DOHH2 (cell line): ENCODE measurements at regions not wholly inside any gene's neighbourhood (a gene's known extent, or its start where the extent isn't known, plus 50 kb on each side); places are given as distances from the start of the nearest gene placed in this dataset.
A peak's percentile ranks its signal among the peaks of the same experiment; 100 is the strongest.

Experiments used
- H3F3A ChIP-seq: fragments of 200-600 bp; sonication (generic), shearing (Covaris generic); 2 replicates; pipeline ENCODE4 v1.6.0; 2016; ENCODE audit warnings: antibody characterized with exemption, mild to moderate bottlenecking; ENCODE audit not compliant: control insufficient read depth, insufficient read depth
- H3K27ac ChIP-seq: fragments of 200-600 bp; sonication (generic); 2 replicates; pipeline ENCODE4 v1.5.1; 2014; ENCODE audit warnings: low read depth, mild to moderate bottlenecking, low read length, moderate library complexity
- H3K27me3 ChIP-seq: fragments of 200-600 bp; sonication (generic); 2 replicates; pipeline ENCODE4 v1.6.1; 2014; ENCODE audit warnings: mild to moderate bottlenecking, low read length, mixed read lengths; ENCODE audit not compliant: control insufficient read depth
- H3K36me3 ChIP-seq: fragments of 200-600 bp; sonication (generic); 2 replicates; pipeline ENCODE4 v1.6.1; 2014; ENCODE audit warnings: mild to moderate bottlenecking, low read length, moderate library complexity, mixed read lengths; ENCODE audit not compliant: control insufficient read depth
- H3K4me1 ChIP-seq: fragments of 200-600 bp; sonication (generic); 2 replicates; pipeline ENCODE4 v1.6.1; 2014; ENCODE audit warnings: mild to moderate bottlenecking, low read length, mixed read lengths; ENCODE audit not compliant: control insufficient read depth
- H3K4me2 ChIP-seq: fragments of 200-600 bp; sonication (generic); 2 replicates; pipeline ENCODE4 v1.6.0; 2014; ENCODE audit warnings: mild to moderate bottlenecking, low read length, moderate library complexity
- H3K4me3 ChIP-seq: fragments of 200-600 bp; sonication (generic); 2 replicates; pipeline ENCODE4 v1.5.1; 2014; ENCODE audit warnings: mild to moderate bottlenecking, low read length, mixed read lengths
- H3K79me2 ChIP-seq: fragments of 200-600 bp; sonication (generic); 2 replicates; pipeline ENCODE4 v1.6.1; 2014; ENCODE audit warnings: mild to moderate bottlenecking, low read length, mixed read lengths; ENCODE audit not compliant: control insufficient read depth
- H3K9me2 ChIP-seq: fragments of 200-600 bp; sonication (generic); replicated peaks from 2 replicates; pipeline ENCODE4 v1.6.1; 2014; ENCODE audit warnings: mild to moderate bottlenecking, low read length, mixed read lengths; ENCODE audit not compliant: control insufficient read depth
- H3K9me3 ChIP-seq: fragments of 200-600 bp; sonication (generic); 2 replicates; pipeline ENCODE4 v1.6.1; 2014; ENCODE audit warnings: antibody characterized with exemption, low read length, mixed read lengths; ENCODE audit not compliant: control insufficient read depth, insufficient read depth
- H4K20me1 ChIP-seq: fragments of 200-600 bp; sonication (generic); 2 replicates; pipeline ENCODE4 v1.6.0; 2014; ENCODE audit warnings: low read depth, mild to moderate bottlenecking, antibody characterized with exemption, low read length, moderate library complexity; ENCODE audit not compliant: control insufficient read depth, insufficient read depth
- EZH2phosphoT487 ChIP-seq: fragments of 200-600 bp; sonication (generic); IDR thresholded peaks from 2 replicates; pipeline ENCODE4 v1.6.1; 2017; ENCODE audit warnings: borderline replicate concordance, mild to moderate bottlenecking, antibody characterized with exemption, low read length, moderate library complexity, mixed read lengths
- TF ChIP-seq, protein P1 (sequence below): fragments of 200-600 bp; sonication (generic); IDR thresholded peaks from one replicate; pipeline ENCODE4 v1.5.1; 2014; ENCODE audit warnings: antibody characterized with exemption, mild to moderate bottlenecking, low read depth, low read length; ENCODE audit not compliant: poor library complexity, severe bottlenecking

DNA sequence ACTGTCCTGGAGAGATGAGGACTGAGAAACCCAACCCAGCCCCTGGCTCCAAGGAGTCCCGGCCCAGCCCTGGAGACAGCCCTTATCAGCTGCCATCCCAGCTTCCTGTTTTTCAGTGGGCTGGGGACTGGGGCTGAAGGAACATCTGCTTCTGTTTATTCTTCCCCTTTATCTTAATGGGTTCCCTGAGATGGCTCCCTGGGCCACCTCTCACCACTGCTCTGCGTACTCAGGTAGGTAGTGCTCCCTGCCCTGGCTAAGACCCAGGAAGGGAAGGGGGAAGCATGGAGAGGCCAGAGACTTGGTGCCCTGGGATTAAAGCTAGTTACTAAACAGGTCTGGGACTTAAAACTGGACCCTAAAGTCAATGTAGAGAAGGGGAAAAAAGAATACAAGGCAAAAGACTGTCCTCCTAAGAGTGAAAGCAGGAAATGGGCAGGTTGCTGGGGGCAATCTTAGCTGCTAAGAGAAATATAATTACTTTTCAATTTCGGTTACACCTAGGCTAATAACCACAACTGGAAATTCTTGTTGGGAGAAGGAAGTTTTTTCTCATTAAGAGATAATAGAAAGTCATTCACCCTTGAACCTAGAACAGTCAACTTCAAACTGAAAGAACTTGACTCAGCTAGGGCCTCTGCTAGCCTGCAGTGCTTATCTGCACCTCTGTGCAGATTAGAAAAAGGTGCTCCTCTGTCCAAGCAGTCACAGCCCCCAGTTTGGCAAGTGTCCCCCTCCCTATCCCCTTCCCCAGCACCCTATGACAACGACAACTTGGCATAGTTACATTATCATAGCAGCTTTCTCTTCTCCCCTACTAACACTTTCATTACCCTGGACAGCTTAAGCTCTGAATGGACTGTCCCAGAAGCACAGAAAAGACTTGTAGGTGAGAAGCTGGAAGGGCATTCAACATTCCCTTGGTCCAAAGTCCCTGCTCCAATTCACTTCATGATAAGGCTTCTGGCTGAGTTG lies 65.6 kb upstream of the KDM7A start:
- Histone ChIP-seq H3K36me3 (no peaks in the 10 kb centered on the region), H3K27me3 (no peaks in the 10 kb centered on the region), H3K4me1 (peaks cover 36% of the 10 kb centered on the region), H3K9me2 (no peaks in the 10 kb centered on the region), H3K4me2 (peak overlapping the region; percentile 48), H3K4me3 (peak overlapping the region; percentile 16), H4K20me1 (no peaks in the 10 kb centered on the region), H3K9me3 (no peaks in the 10 kb centered on the region), H3K79me2 (no peaks in the 10 kb centered on the region), H3F3A (no peaks in the 10 kb centered on the region), H3K27ac (peak overlapping the region; percentile 11)
- TF ChIP-seq, protein P1, sequence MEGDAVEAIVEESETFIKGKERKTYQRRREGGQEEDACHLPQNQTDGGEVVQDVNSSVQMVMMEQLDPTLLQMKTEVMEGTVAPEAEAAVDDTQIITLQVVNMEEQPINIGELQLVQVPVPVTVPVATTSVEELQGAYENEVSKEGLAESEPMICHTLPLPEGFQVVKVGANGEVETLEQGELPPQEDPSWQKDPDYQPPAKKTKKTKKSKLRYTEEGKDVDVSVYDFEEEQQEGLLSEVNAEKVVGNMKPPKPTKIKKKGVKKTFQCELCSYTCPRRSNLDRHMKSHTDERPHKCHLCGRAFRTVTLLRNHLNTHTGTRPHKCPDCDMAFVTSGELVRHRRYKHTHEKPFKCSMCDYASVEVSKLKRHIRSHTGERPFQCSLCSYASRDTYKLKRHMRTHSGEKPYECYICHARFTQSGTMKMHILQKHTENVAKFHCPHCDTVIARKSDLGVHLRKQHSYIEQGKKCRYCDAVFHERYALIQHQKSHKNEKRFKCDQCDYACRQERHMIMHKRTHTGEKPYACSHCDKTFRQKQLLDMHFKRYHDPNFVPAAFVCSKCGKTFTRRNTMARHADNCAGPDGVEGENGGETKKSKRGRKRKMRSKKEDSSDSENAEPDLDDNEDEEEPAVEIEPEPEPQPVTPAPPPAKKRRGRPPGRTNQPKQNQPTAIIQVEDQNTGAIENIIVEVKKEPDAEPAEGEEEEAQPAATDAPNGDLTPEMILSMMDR = no peak
- TF ChIP-seq EZH2phosphoT487 = no peak

DNA sequence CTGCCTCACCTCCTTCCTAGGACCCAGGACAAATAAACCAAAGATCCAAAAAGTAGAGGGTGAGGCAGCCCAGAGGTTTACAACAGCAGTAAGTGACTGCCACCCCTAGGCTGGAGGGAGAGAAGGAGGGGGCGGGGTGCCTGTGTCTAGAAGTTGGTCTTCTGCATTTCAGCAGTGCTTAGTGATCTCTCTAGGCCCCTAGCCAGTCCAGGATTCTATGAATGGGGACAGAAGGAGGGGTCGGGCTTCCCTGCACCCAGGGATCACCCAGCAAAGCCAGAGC lies 62.8 kb upstream of the KDM7A start:
- H3K79me2 ChIP-seq = no peaks in the 10 kb centered on the region
- no peak for TF ChIP-seq EZH2phosphoT487
- TF ChIP-seq, protein P1 = peak; percentile 48
- peaks cover 36% of the 10 kb centered on the region for H3K4me1 ChIP-seq
- H3K36me3 ChIP-seq = no peaks in the 10 kb centered on the region
- H3K4me3 ChIP-seq = no peak overlapping the region
- no peaks in the 10 kb centered on the region for H3K27me3 ChIP-seq
- H3K9me3 ChIP-seq = no peaks in the 10 kb centered on the region
- no peaks in the 10 kb centered on the region for H3K9me2 ChIP-seq
- H3F3A ChIP-seq = no peaks in the 10 kb centered on the region
- H3K4me2 ChIP-seq = no peak overlapping the region
- H3K27ac ChIP-seq = no peak overlapping the region
- H4K20me1 ChIP-seq = no peaks in the 10 kb centered on the region

DNA sequence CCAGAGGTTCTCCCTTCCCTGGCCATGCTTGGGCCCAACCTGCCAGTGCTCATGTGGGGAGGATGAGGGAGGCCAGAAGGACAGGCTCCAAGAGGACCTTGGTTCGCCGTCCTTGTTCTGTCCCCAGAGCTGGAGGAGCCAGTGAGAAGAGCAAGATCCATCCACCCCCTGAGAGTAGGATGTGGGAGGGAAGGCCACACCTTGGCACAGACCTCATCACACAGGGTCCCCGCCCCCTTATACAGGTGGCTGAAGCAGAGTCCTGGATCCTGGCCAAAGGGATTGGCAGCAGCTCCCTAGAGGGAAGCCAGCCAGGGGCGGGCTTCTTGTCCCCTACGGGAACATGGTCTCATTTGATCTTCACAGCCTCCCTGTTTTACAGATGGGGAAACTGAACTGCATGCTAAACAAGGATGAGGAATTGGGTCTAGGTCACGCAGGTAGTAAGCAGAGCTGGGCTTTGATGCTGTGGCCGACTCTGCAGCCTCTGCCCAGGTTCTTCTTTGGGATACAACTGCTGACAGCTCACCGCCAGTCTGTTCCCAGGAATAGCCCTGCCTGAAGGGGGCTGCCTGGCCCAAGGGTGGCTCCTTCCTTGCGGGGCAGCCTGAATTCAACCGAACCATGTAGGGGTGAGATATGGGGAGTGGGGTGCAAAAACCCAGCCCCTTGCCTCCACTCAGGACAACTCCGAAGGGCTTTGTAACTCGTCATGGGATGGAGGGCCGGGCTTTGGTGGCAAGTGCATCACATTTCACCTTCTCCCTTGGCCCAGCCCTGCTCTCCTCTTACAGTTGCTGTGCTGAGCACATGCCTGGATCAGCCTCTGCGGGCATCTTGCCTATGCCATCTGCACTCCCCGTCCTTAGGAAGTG lies 62.2 kb upstream of the KDM7A start:
- Histone ChIP-seq H3K27ac (no peak overlapping the region), H3K27me3 (no peaks in the 10 kb centered on the region), H3K9me3 (no peaks in the 10 kb centered on the region), H3K36me3 (no peaks in the 10 kb centered on the region), H3K9me2 (no peaks in the 10 kb centered on the region), H4K20me1 (no peaks in the 10 kb centered on the region), H3K4me1 (peaks cover 36% of the 10 kb centered on the region), H3K4me2 (no peak overlapping the region), H3F3A (no peaks in the 10 kb centered on the region), H3K79me2 (no peaks in the 10 kb centered on the region), H3K4me3 (no peak overlapping the region)
- TF ChIP-seq, protein P1 = no peak
- TF ChIP-seq EZH2phosphoT487 = no peak
